ENCODE measurements at regions not wholly inside any gene's neighbourhood (a gene's known extent, or its start where the extent isn't known, plus 50 kb on each side); places are given as distances from the start of the nearest gene placed in this dataset.
A peak's percentile ranks its signal among the peaks of the same experiment; 100 is the strongest.
"Not testable (repeated sequence)": the region's sequence is repeated elsewhere in the genome, so short reads cannot be mapped to it uniquely, and the experiment has no call there.

DNA sequence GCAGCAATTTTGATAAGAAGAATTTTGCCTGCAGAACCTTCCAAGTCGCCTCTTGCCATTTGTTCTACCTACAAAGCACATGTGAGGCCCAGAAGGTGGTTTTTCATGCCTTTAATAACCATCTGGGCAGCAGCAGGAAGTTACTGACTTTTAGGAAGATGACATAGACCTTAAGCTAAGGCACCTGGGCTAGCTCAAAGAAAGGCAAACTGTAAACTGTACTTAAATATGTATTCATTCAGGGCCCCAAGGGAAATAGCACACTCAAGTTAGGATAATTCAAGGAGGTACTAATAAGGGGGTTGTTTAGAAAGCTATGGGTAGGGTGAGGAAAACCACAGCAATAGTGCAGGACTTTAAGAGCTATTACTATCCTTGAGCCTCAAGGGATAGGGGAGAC lies 57.3 kb upstream of the HSPB3 start:
- WGBS, 2 donors (ENCODE audit: low coverage in 1 of 2): 86 to 91% methylated on average over 1 of the region's 1 CpG
- TF ChIP-seq POLR2A (IDR thresholded peaks at IDR 0.05): no peak
- TF ChIP-seq, protein P1, sequence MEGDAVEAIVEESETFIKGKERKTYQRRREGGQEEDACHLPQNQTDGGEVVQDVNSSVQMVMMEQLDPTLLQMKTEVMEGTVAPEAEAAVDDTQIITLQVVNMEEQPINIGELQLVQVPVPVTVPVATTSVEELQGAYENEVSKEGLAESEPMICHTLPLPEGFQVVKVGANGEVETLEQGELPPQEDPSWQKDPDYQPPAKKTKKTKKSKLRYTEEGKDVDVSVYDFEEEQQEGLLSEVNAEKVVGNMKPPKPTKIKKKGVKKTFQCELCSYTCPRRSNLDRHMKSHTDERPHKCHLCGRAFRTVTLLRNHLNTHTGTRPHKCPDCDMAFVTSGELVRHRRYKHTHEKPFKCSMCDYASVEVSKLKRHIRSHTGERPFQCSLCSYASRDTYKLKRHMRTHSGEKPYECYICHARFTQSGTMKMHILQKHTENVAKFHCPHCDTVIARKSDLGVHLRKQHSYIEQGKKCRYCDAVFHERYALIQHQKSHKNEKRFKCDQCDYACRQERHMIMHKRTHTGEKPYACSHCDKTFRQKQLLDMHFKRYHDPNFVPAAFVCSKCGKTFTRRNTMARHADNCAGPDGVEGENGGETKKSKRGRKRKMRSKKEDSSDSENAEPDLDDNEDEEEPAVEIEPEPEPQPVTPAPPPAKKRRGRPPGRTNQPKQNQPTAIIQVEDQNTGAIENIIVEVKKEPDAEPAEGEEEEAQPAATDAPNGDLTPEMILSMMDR (IDR thresholded peaks at IDR 0.05): no peak
- TF ChIP-seq EP300 (IDR thresholded peaks at IDR 0.05; ENCODE audit: low read depth): no peak
- TF ChIP-seq POLR2AphosphoS5 (IDR thresholded peaks at IDR 0.05): no peak
- H3K4me1 ChIP-seq: no peaks in the 10 kb centered on the region
- DNase-seq: no peak
- H3K9me3 ChIP-seq: no peaks in the 10 kb centered on the region
- intact Hi-C loops (cut with DNase I; ENCODE audit: low total_unique reads) (no loop called here), in situ Hi-C loops (cut with MboI; ENCODE audit: low pct_ligation_motif_present in 1 of 4, low pct_unique_long_range_greater_than_20kb in 1 of 4, low sequenced_read_pairs in 3 of 4) (no loop called here)
- no peak overlapping the region for H3K4me3 ChIP-seq
- H3K27me3 ChIP-seq: no peaks in the 10 kb centered on the region
- H3K27ac ChIP-seq: no peak overlapping the region
- no peaks in the 10 kb centered on the region for H3K36me3 ChIP-seq

DNA sequence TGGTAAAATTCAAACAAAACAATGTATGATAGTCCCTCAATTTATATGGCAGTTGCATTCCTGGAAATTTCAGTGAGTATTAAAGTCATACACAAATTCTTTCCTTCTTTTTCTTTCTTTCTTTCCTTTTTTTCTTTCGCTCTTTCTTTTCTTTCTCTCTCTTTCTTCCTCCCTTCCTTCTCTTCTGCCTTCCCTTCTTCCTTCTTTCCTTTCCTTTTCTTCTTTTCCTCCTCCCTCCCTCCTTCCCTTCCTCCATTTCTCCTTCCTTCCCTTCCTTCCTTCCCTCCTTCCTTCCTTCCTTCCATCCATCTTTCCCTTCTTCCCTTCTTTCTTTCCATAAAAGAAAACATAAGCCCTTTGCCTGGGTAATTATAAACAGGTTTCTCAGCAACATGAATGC lies 58.1 kb upstream of the HSPB3 start:
- no peaks in the 10 kb centered on the region for H3K4me1 ChIP-seq
- H3K27ac ChIP-seq: no peak overlapping the region
- no peaks in the 10 kb centered on the region for H3K9me3 ChIP-seq
- H3K4me3 ChIP-seq: no peak overlapping the region
- in situ Hi-C loops (cut with MboI; ENCODE audit: low pct_ligation_motif_present in 1 of 4, low pct_unique_long_range_greater_than_20kb in 1 of 4, low sequenced_read_pairs in 3 of 4) (no loop called here), intact Hi-C loops (cut with DNase I; ENCODE audit: low total_unique reads) (no loop called here)
- no peak for DNase-seq
- WGBS, 2 donors (ENCODE audit: low coverage in 1 of 2): 95% methylated on average over 1 of the region's 1 CpG; no CpG with 5 or more reads in 1 of the 2 donors
- TF ChIP-seq POLR2A (IDR thresholded peaks at IDR 0.05): no peak
- TF ChIP-seq, protein P1 (IDR thresholded peaks at IDR 0.05): no peak
- H3K27me3 ChIP-seq: no peaks in the 10 kb centered on the region
- H3K36me3 ChIP-seq: no peaks in the 10 kb centered on the region

DNA sequence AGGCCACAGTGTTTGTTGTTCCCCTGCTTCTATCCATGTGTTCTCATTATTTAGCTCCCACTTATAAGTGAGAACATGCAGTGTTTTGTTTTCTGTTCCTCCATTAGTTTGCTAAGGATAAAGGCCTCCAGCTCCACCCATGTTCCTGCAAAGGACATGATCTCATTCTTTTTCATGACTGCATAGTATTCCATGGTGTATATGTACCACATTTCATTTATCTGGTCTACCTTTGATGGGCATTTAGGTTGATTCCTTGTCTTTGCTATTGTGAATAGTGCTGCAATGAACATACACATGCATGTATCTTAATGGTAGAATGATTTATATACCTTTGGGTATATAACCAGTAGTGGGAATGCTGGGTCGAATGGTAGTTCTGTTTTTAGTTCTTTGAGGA lies 62.5 kb upstream of the HSPB3 start:
- H3K4me3 ChIP-seq; H3K4me1 ChIP-seq; H3K27ac ChIP-seq; H3K36me3 ChIP-seq; in situ Hi-C loops (cut with MboI; ENCODE audit: low pct_ligation_motif_present in 1 of 4, low pct_unique_long_range_greater_than_20kb in 1 of 4, low sequenced_read_pairs in 3 of 4); DNase-seq; H3K9me3 ChIP-seq; intact Hi-C loops (cut with DNase I; ENCODE audit: low total_unique reads); H3K27me3 ChIP-seq: not testable (repeated sequence)
- WGBS, 2 donors (ENCODE audit: low coverage in 1 of 2): 90 to 94% methylated on average over 1 of the region's 1 CpG

DNA sequence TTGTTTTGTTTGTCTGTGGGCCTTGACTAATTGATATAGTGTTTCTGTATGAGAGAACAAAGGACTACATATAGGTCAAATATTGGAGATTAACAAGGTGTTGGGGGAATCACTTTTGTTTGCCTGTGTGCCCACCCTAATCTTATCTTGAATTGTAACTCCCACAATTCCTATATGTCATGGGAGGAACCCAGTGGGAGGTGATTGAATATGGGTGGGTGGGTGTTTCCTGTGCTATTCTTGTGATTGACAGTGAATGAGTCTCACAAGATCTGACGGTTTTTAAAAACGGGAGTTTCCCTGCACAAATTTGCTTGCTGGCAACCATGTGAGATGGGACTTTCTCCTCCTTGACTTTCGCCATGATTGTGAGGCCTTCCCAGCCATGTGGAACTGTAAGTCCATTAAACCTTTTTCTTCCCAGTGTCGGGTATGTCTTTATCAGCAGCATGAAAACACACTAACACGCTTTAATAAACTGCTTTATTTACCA lies 64.9 kb upstream of the HSPB3 start:
- WGBS, 2 donors (ENCODE audit: low coverage in 1 of 2): 75 to 87% methylated on average over 4 to 5 of the region's 5 CpGs
- Histone ChIP-seq H3K4me3 (no peak overlapping the region), H3K9me3 (no peaks in the 10 kb centered on the region), H3K27ac (no peak overlapping the region), H3K4me1 (peaks cover 0 to 3% (median 1%) of the 10 kb centered on the region in 4 donors), H3K36me3 (no peaks in the 10 kb centered on the region), H3K27me3 (no peaks in the 10 kb centered on the region)
- TF ChIP-seq EP300 (IDR thresholded peaks at IDR 0.05; ENCODE audit: low read depth) (no peak), POLR2A (IDR thresholded peaks at IDR 0.05) (no peak), POLR2AphosphoS5 (IDR thresholded peaks at IDR 0.05) (no peak)
- TF ChIP-seq, protein P1 (IDR thresholded peaks at IDR 0.05): no peak
- DNase-seq: no peak
- intact Hi-C loops (cut with DNase I; ENCODE audit: low total_unique reads): no loop called here
- in situ Hi-C loops (cut with MboI; ENCODE audit: low pct_ligation_motif_present in 1 of 4, low pct_unique_long_range_greater_than_20kb in 1 of 4, low sequenced_read_pairs in 3 of 4): no loop called here

DNA sequence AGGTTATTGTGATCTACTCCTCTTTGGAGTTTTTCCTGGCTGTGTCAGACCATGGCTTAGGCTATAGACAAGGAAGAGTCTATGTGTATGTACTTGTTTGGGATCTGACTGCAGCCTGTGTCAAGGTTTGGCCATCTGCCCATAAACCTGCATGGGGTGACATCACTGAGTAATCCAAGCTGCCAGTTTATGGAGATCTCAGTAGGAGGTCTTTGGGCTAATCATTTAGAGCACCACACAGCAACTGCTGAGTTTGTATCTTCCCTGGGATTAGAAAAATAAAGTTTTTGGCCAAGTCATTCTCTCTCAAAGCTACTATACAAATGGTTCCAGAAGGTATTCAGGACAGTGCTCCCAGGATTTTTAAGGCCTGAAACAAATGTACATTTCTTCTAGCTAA lies 65.5 kb upstream of the HSPB3 start:
- Histone ChIP-seq H3K36me3 (no peaks in the 10 kb centered on the region), H3K9me3 (no peaks in the 10 kb centered on the region), H3K4me3 (no peak overlapping the region), H3K4me1 (peaks cover 0 to 3% (median 1%) of the 10 kb centered on the region in 4 donors), H3K27me3 (no peaks in the 10 kb centered on the region), H3K27ac (no peak overlapping the region)
- TF ChIP-seq POLR2A (IDR thresholded peaks at IDR 0.05): no peak
- TF ChIP-seq EP300 (IDR thresholded peaks at IDR 0.05; ENCODE audit: low read depth): no peak
- TF ChIP-seq, protein P1 (IDR thresholded peaks at IDR 0.05): no peak
- no peak for TF ChIP-seq POLR2AphosphoS5 (IDR thresholded peaks at IDR 0.05)
- in situ Hi-C loops (cut with MboI; ENCODE audit: low pct_ligation_motif_present in 1 of 4, low pct_unique_long_range_greater_than_20kb in 1 of 4, low sequenced_read_pairs in 3 of 4) (no loop called here), intact Hi-C loops (cut with DNase I; ENCODE audit: low total_unique reads) (no loop called here)
- DNase-seq: peak; percentile 14

DNA sequence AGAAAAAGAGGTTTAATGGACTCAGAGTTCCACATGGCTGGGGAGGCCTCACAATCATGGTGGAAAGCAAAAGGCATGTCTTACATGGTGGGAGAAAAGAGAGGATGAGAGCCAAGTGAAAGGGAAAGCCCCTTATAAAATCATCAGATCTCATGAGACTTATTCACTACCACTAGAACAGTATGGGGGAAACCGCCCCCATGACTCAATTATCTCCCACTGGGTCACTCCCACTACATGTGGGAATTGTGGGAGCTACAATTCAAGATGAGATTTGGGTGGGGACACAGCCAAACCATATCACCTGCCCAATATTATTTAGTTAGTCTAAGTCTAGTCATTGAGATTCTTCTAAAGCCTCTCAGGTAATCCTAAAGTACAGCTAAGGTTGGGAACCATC lies 66.1 kb upstream of the HSPB3 start:
- WGBS, 2 donors (ENCODE audit: low coverage in 1 of 2): 88% methylated on average over 1 of the region's 1 CpG; no CpG with 5 or more reads in 1 of the 2 donors
- H3K36me3 ChIP-seq; H3K27me3 ChIP-seq; intact Hi-C loops (cut with DNase I; ENCODE audit: low total_unique reads); H3K4me1 ChIP-seq; H3K4me3 ChIP-seq; DNase-seq; in situ Hi-C loops (cut with MboI; ENCODE audit: low pct_ligation_motif_present in 1 of 4, low pct_unique_long_range_greater_than_20kb in 1 of 4, low sequenced_read_pairs in 3 of 4); H3K9me3 ChIP-seq; H3K27ac ChIP-seq: not testable (repeated sequence)
